AG04449 (cell line): ENCODE measurements at regions not wholly inside any gene's neighbourhood (a gene's known extent, or its start where the extent isn't known, plus 50 kb on each side); places are given as distances from the start of the nearest gene placed in this dataset.

Source experiments
- CTCF ChIA-PET: fragments of 350-600 bp; formaldehyde crosslinking; extraction: SDS; loops from one replicate; lab custom pipeline; 2021; ENCODE audit warnings: antibody characterized with exemption; lab: Yijun Ruan, JAX
- POLR2A ChIA-PET: fragments of 400-600, 350-600 bp; formaldehyde crosslinking; extraction: SDS; loops from one replicate; lab custom pipeline; 2020; ENCODE audit warnings: antibody characterized with exemption, inconsistent platforms; lab: Yijun Ruan, JAX
- DNase-seq: peaks from one replicate; pipeline ENCODE4 v3.0.0-alpha.2; 2010; ENCODE audit warnings: low read depth, low spot score
- H3K4me3 ChIP-seq: 2 replicates; pipeline ENCODE4 v1.5.1; 2011; ENCODE audit warnings: low read depth, mild to moderate bottlenecking, control low read depth, low read length
- TF ChIP-seq, protein P1 (sequence below): IDR thresholded peaks from one replicate; pipeline ENCODE4 v1.5.1; 2011; ENCODE audit warnings: mild to moderate bottlenecking, moderate library complexity, low read length, control low read depth, inconsistent platforms; ENCODE audit not compliant: insufficient read depth; ENCODE audit errors: missing control alignments

DNA sequence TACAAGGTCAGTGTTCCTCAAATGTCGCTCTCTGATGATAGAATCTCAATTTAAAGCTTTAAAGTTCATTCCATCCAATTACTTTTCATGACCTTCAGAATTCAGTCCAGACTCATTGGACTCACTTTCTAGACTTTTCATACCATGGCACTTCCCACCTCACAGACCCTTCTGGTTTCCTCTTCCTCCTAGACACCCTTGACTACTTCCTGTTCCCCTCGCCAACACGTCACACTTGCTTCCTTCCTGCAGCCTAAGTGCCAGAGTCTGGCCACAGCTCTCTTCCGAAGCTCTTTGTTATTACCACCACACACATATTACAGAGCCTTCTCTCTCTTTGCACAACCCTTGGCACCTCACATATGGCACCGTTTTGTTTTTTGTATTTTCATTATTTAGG, 59.1 kb upstream of the UMPS start:
- CTCF ChIA-PET = interaction anchor here (1.2 to 3.6 kb wide), 5 partner anchors 13 to 112 kb away, joined by 3 to 31 read pairs (median 5); no protein-coding TSS in a partner anchor
- TF ChIP-seq, protein P1, sequence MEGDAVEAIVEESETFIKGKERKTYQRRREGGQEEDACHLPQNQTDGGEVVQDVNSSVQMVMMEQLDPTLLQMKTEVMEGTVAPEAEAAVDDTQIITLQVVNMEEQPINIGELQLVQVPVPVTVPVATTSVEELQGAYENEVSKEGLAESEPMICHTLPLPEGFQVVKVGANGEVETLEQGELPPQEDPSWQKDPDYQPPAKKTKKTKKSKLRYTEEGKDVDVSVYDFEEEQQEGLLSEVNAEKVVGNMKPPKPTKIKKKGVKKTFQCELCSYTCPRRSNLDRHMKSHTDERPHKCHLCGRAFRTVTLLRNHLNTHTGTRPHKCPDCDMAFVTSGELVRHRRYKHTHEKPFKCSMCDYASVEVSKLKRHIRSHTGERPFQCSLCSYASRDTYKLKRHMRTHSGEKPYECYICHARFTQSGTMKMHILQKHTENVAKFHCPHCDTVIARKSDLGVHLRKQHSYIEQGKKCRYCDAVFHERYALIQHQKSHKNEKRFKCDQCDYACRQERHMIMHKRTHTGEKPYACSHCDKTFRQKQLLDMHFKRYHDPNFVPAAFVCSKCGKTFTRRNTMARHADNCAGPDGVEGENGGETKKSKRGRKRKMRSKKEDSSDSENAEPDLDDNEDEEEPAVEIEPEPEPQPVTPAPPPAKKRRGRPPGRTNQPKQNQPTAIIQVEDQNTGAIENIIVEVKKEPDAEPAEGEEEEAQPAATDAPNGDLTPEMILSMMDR = no peak
- no peak overlapping the region for H3K4me3 ChIP-seq
- no peak for DNase-seq
- POLR2A ChIA-PET = no interaction called here

DNA sequence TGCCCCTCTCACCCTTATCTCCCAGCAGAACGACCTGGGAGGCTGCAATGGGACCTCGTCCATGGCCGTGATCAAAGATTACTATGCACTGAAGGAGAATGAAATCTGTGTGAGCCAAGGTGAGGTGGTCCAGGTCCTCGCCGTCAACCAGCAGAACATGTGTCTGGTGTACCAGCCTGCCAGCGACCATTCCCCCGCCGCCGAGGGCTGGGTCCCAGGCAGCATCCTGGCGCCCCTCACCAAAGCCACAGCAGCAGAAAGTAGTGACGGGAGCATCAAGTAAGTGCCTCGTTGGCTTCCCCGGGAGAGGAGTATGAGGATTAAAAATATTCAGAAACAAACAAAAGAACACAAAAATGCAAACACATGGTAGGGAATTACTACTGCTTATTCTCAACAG, 55.9 kb upstream of the UMPS start:
- ChIA-PET POLR2A (no interaction called here), CTCF (no interaction called here)
- H3K4me3 ChIP-seq = no peak overlapping the region
- TF ChIP-seq, protein P1 = no peak
- no peak for DNase-seq

DNA sequence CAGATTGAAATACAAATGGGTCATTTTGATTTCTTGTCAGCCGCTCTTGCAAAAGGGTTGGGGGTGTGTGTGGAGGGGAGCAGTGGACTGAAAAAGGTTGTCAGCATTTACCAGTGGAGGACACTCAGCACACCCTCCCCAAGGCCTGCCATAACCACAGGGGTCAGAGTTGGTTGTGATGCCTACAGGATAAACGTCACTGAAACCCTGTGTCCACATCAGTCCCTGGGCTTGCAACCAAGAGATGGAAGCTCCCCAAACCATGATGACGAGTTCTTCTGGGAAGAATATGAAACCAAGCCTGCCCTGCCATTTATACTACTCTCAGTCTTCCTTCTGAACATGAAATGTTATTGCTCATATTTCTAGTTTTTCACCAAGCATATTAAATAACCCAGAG, 54.0 kb upstream of the UMPS start:
- POLR2A ChIA-PET = no interaction called here
- CTCF ChIA-PET = interaction anchor here (5.4 to 16.5 kb wide), 2 partner anchors 12 to 110 kb away, joined by 60 to 776 read pairs; no protein-coding TSS in a partner anchor
- no peak for DNase-seq
- TF ChIP-seq, protein P1 = no peak
- H3K4me3 ChIP-seq = no peak overlapping the region

DNA sequence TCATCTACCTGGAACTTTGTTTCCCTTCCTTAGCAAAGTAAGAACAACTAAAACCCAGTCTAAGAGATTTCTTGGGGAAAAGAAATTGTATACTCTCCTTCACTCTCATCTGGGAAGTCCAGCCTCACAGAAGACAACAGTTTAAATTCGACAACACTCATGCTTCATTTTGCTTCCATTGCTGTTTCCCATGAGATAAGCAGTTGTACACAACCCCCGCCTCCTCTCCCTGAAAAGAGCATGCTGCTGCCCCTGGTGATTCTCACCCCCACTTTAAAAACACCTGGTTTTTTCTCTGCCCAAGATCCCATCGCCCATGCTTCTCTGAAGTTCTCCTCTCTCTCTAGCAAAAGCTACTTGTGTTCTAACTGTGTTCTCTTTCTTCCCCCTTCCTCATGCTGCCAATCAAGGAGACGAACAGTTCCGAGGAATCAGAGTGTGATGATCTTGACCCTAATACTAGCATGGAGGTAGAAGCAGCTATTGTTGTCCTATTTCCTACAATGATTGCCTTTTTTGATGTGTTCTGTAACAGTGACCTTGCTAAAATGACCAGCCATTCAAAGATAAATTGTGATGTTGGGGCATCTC, 51.1 kb upstream of the UMPS start:
- TF ChIP-seq, protein P1 = no peak
- CTCF ChIA-PET = interaction anchor here (1.4 to 16.5 kb wide), 4 partner anchors 9 to 112 kb away, joined by 3 to 776 read pairs (median 36); no protein-coding TSS in a partner anchor
- POLR2A ChIA-PET = no interaction called here
- no peak overlapping the region for H3K4me3 ChIP-seq
- DNase-seq = no peak
